SU-DHL-6 (cell line): ENCODE measurements at regions not wholly inside any gene's neighbourhood (a gene's known extent, or its start where the extent isn't known, plus 50 kb on each side); places are given as distances from the start of the nearest gene placed in this dataset.

ENCODE experiments used
- CTCF ChIP-seq: fragments of 200-600 bp; sonication (generic); IDR thresholded peaks from one replicate; pipeline ENCODE4 v1.5.1; 2017; ENCODE audit warnings: antibody characterized with exemption, mild to moderate bottlenecking, low read length, moderate library complexity; ENCODE audit not compliant: insufficient read depth, poor library complexity, severe bottlenecking
- EZH2phosphoT487 ChIP-seq: fragments of 200-600 bp; sonication (generic), shearing (Covaris generic); conservative IDR thresholded peaks from 2 replicates; pipeline ENCODE4 v1.6.1; 2018; ENCODE audit warnings: mild to moderate bottlenecking, antibody characterized with exemption, low read length, moderate library complexity, mixed read lengths

- TF ChIP-seq CTCF (no peak), EZH2phosphoT487 (no peak)
Measured at GRCh38 chr12:116353958-116354357, 76.5 kb upstream of the MED13L start.
